Stimulated activated CD4-positive, alpha-beta T cell treated with anti-CD3 and anti-CD28 coated beads, Interleukin-2, amount 100 ng/mL, for 4 hours (primary cell): ENCODE measurements at regions not wholly inside any gene's neighbourhood (a gene's known extent, or its start where the extent isn't known, plus 50 kb on each side); places are given as distances from the start of the nearest gene placed in this dataset.
"Not testable (repeated sequence)": the region's sequence is repeated elsewhere in the genome, so short reads cannot be mapped to it uniquely, and the experiment has no call there.

Experiments used
- DNase-seq: peaks from one replicate; pipeline ENCODE4 v3.0.0-alpha.2; 2020; ENCODE audit warnings: low read depth

GRCh38 chr10:113495553-113495952 is 57.3 kb upstream of the HABP2 start:
- no peak for DNase-seq

- DNase-seq, result no peak
Measured at GRCh38 chr10:113496111-113497109, 56.4 kb upstream of the HABP2 start.

GRCh38 chr10:113497198-113497597 is 55.7 kb upstream of the HABP2 start:
- DNase-seq, result no peak

GRCh38 chr10:113498997-113499396 is 53.9 kb upstream of the HABP2 start:
- DNase-seq, result no peak

GRCh38 chr10:113499806-113500205 is 53.0 kb upstream of the HABP2 start:
- DNase-seq, result no peak

- DNase-seq, result not testable (repeated sequence)
Measured at GRCh38 chr10:113501031-113501430, 51.8 kb upstream of the HABP2 start.
